Activated CD4-positive, CD25-positive, alpha-beta regulatory T cell treated with anti-CD3 and anti-CD28 coated beads, Interleukin-2, amount 50 U/mL, for 72 hours (primary cell): ENCODE measurements at regions not wholly inside any gene's neighbourhood (a gene's known extent, or its start where the extent isn't known, plus 50 kb on each side); places are given as distances from the start of the nearest gene placed in this dataset.
"Not testable (repeated sequence)": the region's sequence is repeated elsewhere in the genome, so short reads cannot be mapped to it uniquely, and the experiment has no call there.

ENCODE experiments used
- DNase-seq: peaks from one replicate; pipeline ENCODE4 v3.0.0; 2021

DNA sequence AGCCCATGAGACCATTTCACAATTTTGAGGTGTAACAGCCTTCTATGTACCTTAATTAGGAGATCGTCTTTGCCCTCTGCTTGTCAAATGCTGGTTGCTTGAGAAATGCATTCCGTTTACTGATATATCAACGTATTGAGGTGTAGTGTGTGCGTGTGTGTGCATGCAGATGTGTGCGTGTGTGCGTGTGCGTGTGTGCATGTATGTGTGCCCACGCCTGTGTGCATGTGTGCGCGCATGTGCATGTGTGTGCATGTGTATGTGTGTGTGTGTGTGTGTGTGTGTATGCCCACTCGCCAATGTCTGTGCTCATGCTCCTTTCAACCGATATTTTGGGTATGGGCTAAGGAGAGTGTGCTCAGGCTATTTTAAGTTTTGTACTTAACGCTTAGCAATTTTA is 81.5 kb upstream of the ZFHX3 start:
- no peak for DNase-seq

DNA sequence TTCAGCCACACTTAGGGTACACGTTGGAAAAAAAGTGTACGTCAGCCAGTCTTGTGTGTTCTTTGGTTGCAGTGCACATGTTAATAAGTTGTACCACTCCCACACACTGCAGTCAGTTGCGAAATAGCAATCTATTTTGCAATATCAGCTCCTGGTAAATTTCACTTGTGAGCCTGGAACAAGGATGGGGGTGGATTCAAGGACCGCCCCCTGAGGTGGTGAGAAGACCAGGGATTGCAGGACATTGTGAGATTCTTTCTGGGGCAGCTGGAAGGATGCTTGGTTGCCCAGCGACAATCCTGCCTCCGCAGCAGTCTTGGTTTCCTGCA is 78.6 kb upstream of the ZFHX3 start:
- DNase-seq = no peak

DNA sequence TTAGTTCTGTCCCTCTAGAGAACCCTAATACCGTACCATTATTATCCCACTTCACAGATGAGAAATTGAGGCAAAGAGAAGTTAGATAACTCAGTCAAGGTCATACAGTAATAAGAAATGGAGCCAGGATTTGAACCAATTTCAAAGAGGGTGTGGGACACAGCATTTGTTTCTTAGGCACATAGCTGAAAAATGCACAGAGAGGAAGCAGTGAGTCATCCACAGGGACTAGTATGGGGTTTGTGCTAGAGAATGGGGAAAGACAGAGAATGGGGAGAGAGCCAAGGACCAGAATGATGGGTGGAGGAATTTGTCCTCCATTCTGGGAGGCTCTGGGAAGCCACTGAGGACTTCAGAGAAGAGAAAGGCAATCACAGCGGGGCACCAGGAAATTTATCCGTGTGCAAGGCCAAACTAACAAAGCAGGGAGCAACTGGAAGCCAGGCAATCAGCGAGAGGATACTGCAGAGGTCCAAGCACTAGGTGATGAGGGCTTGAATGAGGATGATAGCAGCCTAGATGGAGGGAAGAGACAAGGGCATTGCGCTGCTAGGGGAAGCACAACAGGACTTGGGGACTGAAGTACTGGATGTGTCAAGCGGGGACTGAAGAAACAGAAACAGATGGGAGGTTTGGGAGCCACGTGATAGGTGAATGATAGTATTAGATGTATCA is 78.1 kb upstream of the ZFHX3 start:
- no peak for DNase-seq

DNA sequence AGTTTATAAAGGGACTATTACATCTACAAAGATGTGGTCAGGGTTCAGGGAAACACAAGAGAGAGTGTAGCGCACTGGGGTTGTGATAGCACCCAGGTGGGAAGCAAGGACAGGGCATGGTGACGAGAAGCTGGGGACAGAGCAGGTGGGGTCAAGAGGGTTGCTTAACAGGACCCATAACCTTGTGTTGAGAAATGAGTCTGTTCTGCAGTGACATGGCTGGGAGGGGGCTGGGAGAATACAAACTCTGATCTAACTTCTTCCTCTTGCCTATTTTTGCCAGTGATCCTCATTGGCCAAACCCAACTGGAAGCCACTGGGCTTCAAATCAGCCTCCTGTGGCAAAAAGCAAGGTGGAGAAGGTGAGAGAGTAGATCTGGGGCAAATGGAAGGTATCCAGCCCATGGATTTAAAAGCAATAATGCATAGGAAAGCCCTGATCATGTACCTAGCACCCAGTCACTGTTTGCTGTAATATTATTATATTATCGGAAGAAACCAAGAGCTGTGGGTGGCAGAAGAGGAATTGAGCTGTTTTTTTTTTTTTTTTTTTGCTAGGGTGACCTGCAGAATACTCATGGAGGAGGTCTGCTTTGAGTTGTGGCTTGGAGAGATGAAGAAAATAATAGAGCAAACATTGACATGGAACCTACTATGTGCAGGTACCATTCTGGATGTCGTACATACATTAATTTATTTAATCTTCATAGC is 76.9 kb upstream of the ZFHX3 start:
- no peak for DNase-seq

DNA sequence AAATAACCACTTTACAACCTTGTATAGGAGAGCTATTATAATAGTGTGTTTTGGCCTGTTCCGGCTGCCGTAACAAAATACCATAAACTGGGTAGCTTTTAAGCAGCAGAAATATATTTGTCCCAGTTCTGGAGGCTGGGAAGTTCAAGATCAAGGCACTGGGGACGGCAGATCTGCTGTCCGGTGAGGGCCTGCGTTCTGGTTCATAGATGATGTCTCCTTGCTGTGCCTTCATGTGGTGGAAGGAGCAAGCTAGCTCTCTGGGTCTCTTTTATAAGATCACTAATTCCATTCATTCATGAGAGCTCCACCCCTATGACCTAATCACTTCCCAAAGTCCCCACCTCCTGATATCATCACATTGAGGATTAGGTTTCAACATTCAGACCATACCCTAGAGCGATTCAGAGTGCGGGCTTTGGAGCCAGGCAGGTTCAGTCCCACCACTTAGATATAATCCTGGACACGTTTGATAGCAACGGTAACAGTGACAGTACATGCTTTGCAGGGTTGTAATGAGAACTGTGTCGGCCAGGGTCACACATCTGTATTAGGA is 76.2 kb upstream of the ZFHX3 start:
- DNase-seq = no peak

DNA sequence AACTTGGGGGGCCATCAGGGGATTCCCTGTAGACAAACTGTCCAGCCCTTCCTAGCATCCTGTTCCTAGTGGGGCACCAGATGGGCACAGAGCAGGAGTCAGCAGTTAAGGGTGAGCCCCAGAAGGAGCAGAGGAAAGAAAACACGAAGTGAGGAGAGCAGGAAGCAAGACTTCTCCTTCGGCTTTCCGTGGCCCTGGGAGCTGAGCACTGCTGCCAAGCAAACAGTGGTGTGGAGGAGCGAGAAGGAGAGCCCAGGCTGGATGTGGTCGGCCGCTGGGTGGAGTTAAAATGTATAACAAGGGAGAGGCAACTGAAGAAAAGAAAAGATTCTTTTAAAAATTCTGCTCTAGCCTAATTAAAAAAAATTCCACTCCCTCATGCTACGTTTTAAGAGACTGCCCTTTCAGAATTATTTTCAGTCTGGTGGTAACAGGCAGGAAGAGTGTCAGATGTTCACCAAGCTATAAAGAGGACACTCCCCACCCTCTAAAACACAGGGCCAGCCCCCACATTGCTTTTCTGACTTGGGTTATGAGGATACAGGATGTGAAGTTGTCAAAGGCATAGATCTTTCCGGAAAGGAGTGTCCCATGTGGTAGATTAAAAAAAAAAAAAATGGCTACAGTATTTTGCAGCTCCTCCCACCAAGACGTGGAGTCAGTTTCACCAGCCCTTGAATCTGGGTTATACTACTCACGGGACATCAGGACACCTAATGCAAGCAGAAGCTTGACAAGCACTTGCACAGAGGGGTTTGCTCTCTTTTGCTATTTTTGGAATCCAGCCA is 74.9 kb upstream of the ZFHX3 start:
- no peak for DNase-seq

DNA sequence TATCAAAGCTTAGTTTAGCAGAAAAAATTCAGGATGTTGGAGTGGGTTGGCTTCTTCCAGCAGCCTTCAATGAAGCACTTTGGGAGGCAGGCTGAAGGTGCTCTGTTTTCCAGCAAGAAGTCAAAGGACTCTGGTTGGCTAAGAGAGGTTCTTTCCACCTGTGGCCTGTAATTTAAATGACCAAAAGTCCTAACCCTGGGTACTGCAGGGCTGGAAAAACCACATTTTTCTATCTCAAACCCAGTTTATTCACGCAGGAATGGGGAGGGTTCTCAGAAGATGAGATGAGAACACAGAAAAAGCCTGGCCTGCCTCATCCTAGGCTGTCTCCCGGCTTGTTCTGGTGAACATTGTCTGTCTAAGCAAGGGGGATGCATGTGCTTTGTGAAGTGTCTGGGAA is 68.6 kb upstream of the ZFHX3 start:
- DNase-seq = no peak

DNA sequence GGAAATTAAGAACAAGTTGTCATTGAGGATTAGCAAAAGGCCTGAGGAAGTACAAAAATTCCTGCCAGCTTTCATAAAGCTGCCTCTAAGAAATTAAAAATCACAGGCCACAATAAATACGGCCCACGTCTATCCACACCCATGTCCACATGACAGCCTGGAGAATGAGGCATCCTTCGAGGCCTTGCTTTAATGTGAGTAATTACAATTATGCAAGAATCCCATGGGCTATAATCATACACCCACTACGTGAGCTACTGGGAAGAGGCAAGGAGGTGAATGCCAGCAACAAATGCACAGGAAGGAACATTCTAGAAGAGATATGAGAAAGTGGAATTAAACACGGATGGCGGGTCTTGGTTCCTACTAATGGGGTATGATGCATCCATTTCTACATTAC is 65.4 kb upstream of the ZFHX3 start:
- DNase-seq = no peak

DNA sequence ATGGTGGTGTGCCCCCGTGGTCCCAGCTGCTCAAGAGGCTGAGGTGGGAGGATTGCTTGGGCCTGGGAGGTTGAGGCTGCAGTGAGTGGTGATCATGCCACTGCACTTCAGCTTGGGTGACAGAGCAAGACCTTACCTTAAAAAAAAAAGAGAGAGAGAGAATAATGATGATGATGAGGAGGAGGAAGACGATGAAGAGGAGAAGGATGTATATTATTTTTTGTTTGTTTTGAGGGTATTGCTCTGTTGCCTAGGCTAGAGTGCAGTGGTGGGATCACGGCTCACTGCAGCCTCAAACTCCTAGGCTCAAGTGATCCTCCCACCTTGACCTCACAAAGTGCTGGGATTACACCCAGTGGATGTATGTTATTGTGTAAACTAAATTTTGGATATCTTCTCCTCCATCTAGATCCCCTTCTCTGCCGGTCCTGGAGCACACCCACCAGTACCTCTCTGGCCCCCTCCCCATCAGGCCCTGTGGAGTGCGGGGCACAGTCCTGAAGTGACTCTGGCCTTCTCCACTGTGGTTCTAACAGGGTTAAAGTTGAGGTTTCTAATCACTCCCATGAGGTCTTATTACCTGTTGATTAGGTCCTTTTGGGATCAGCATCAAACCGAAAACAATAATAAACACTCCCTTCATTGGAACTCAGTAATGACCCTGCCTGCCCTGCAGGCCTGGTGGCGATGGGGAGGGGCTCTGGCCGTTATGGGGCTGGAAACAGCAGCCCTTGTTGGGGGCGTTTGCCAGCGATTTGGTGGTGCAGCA is 60.5 kb upstream of the ZFHX3 start:
- no peak for DNase-seq

DNA sequence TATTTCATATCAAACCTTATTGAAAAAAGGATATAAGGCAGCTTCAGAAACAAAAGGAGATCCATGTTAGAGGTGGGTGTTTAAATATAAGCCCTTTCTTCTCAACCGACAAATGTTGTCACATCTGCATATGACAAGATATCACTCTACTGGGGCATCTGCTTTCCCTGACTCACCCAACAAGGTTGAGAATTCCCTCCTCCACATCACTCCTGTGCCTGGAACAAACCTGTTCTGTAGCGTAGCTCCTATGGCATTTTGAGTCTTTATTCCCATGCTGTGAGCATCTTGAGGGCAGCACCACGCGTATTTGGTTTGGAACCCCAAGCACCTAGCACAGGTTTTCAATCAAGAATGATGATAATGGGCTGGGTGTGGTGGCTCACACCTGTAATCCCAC is 59.4 kb upstream of the ZFHX3 start:
- DNase-seq = no peak

DNA sequence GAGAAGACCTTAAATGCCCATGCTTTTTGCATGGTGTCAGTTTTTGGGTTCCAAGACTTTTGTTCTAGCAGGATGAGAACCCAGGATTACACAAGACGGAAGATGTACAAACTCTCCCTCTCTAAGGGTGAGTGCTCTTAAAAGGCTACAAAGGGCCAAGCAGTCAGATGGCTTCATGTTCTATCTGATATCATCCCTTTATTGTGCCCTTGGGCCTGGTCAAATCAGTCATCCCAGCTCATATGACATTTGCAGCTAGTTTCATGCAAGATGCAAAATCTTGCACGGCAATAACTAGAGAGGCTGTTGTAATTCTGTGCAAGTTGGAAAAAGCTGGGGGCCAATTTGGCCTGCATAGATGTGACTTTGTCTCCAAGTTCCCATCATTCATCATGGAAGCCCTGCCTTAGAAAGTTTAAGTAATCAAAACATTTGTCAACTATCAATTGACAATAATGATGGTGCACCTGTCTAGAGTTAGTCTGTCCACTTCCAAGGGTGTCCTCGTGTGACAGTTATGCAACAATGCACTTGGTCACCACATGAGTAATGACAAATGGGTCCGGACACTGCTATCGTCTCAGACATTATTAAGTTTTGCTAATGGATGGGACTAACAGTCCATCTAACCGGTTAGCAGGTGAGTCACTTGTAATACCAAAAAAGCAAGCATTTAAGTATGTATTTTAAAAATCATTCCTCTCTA is 58.6 kb upstream of the ZFHX3 start:
- DNase-seq = no peak

DNA sequence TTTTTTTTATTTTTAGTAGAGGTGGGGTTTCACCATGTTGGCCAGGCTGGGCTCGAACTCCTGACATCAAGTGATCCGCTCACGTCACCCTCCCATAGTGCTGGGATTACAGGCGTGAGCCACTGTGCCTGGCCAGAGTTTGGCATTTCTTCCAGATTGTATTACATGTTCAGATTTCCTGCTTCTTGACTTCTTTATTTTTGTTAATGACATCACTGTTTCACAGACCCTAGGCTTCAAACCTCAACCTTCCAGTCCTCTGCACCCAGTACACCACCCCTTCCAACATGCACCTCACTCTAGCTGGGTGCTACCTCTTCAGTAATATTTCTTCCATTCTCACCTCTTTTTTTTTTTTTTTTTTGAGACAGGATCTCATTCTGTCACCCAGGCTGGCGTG is 53.6 kb upstream of the ZFHX3 start:
- DNase-seq = no peak

DNA sequence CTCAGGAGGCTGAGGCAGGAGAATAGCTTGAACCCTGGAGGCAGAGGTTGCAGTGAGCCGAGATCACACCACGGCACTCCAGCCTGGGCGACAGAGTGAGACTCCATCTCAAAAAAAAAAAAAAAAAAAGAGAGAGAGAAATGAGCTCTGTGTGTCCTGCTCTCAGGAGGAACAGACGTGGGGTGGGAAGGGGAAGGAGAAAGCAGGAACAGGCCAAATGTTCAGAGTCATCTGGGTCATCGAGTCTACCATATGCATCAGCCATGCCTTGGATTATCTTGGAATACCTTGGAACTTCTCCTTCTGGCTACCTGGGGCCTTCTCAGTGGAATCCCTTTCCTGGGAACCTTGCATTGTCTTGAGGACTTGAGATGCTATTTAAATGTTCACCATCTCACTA is 51.7 kb upstream of the ZFHX3 start:
- DNase-seq = not testable (repeated sequence)
